Neural cell (in vitro differentiated cells): ENCODE measurements at regions not wholly inside any gene's neighbourhood (a gene's known extent, or its start where the extent isn't known, plus 50 kb on each side); places are given as distances from the start of the nearest gene placed in this dataset.

Source experiments
- EP300 ChIP-seq: fragments of 450-650 bp; conservative IDR thresholded peaks from 2 replicates; pipeline ENCODE4 v1.6.1; 2014; ENCODE audit warnings: antibody characterized with exemption, mild to moderate bottlenecking, moderate library complexity; ENCODE audit not compliant: poor library complexity, severe bottlenecking
- EZH2 ChIP-seq: fragments of 200-600, 300-800 bp; shearing (Covaris generic), sonication (generic); IDR thresholded peaks from 2 replicates; pipeline ENCODE4 v1.6.1; 2014; ENCODE audit warnings: antibody characterized with exemption, low read length, borderline replicate concordance, mild to moderate bottlenecking; ENCODE audit not compliant: insufficient read depth, poor library complexity, severe bottlenecking
- MXI1 ChIP-seq: fragments of 450-650 bp; conservative IDR thresholded peaks from 2 replicates; pipeline ENCODE4 v1.6.1; 2014; ENCODE audit warnings: antibody characterized with exemption, mild to moderate bottlenecking; ENCODE audit not compliant: poor library complexity, severe bottlenecking
- POLR2AphosphoS5 ChIP-seq: IDR thresholded peaks from 2 replicates; pipeline ENCODE4 v1.6.1; 2012
- RAD21 ChIP-seq: fragments of 450-650 bp; conservative IDR thresholded peaks from 2 replicates; pipeline ENCODE4 v1.6.1; 2014; ENCODE audit warnings: antibody characterized with exemption, mild to moderate bottlenecking, moderate library complexity
- TAF1 ChIP-seq: IDR thresholded peaks from 2 replicates; pipeline ENCODE4 v1.6.1; 2012; ENCODE audit warnings: low read depth
- TF ChIP-seq, protein P1 (sequence below): fragments of 450-650 bp; IDR thresholded peaks from 2 replicates; pipeline ENCODE4 v1.5.1; 2014; ENCODE audit warnings: antibody characterized with exemption, mild to moderate bottlenecking, moderate library complexity; ENCODE audit not compliant: poor library complexity, severe bottlenecking
- TF ChIP-seq, protein P2 (sequence below): IDR thresholded peaks from 2 replicates; pipeline ENCODE4 v1.6.1; 2012; ENCODE audit warnings: borderline replicate concordance

DNA sequence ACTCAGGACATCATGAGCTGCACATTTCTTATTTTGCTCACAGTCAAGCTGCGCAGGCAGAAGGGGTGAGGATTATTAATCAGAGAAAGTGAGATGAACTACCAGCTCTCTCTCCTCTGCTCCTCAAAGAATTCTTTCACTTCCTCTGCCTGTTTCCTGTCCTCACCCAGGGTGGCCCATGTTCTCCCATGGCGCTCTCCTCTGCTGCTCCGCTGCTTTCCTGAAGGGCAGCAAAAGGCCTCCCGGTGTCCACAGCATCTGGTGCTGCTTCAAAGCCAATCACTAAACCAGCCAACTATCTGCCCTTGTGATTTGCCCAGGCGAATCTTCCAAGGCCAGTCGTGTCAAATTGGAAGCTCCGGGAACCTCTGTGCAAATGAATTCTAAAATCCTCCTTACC, 324.2 kb downstream of the TPBG start:
- TF ChIP-seq, protein P1, sequence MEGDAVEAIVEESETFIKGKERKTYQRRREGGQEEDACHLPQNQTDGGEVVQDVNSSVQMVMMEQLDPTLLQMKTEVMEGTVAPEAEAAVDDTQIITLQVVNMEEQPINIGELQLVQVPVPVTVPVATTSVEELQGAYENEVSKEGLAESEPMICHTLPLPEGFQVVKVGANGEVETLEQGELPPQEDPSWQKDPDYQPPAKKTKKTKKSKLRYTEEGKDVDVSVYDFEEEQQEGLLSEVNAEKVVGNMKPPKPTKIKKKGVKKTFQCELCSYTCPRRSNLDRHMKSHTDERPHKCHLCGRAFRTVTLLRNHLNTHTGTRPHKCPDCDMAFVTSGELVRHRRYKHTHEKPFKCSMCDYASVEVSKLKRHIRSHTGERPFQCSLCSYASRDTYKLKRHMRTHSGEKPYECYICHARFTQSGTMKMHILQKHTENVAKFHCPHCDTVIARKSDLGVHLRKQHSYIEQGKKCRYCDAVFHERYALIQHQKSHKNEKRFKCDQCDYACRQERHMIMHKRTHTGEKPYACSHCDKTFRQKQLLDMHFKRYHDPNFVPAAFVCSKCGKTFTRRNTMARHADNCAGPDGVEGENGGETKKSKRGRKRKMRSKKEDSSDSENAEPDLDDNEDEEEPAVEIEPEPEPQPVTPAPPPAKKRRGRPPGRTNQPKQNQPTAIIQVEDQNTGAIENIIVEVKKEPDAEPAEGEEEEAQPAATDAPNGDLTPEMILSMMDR: no peak
- TF ChIP-seq POLR2AphosphoS5: no peak
- TF ChIP-seq, protein P2, sequence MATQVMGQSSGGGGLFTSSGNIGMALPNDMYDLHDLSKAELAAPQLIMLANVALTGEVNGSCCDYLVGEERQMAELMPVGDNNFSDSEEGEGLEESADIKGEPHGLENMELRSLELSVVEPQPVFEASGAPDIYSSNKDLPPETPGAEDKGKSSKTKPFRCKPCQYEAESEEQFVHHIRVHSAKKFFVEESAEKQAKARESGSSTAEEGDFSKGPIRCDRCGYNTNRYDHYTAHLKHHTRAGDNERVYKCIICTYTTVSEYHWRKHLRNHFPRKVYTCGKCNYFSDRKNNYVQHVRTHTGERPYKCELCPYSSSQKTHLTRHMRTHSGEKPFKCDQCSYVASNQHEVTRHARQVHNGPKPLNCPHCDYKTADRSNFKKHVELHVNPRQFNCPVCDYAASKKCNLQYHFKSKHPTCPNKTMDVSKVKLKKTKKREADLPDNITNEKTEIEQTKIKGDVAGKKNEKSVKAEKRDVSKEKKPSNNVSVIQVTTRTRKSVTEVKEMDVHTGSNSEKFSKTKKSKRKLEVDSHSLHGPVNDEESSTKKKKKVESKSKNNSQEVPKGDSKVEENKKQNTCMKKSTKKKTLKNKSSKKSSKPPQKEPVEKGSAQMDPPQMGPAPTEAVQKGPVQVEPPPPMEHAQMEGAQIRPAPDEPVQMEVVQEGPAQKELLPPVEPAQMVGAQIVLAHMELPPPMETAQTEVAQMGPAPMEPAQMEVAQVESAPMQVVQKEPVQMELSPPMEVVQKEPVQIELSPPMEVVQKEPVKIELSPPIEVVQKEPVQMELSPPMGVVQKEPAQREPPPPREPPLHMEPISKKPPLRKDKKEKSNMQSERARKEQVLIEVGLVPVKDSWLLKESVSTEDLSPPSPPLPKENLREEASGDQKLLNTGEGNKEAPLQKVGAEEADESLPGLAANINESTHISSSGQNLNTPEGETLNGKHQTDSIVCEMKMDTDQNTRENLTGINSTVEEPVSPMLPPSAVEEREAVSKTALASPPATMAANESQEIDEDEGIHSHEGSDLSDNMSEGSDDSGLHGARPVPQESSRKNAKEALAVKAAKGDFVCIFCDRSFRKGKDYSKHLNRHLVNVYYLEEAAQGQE: no peak
- no peak for TF ChIP-seq EZH2
- TF ChIP-seq EP300: no peak
- TF ChIP-seq TAF1: no peak
- no peak for TF ChIP-seq RAD21
- TF ChIP-seq MXI1: no peak
